Midbrain (tissue), 1 donor: ENCODE measurements at regions not wholly inside any gene's neighbourhood (a gene's known extent, or its start where the extent isn't known, plus 50 kb on each side); places are given as distances from the start of the nearest gene placed in this dataset.
"Not testable (repeated sequence)": the region's sequence is repeated elsewhere in the genome, so short reads cannot be mapped to it uniquely, and the experiment has no call there.

Experiments used
- DNase-seq: peaks from one replicate; lab custom pipeline; 2025; lab: John Stamatoyannopoulos, UW

DNA sequence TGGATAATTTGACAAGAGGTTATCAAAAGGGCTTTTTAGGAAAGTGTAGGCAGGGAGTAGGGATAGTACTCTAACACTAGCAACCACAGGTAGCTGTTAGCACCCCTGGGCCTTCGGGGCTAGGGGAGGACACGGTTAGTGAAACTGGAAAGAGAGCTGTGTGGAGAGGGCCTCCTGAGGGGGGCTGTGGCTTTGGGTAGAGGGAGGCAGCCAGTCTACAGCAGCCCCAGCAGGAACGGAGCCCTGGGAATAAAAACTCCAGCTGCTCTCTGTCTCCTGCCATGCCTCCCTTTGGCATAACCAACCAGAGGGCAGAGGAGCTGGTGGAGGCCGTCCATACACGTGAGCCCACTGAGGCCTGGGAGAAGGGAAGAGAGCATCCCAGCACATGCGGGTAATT, 223.2 kb downstream of the FOXD2 start:
- no peak for DNase-seq

DNA sequence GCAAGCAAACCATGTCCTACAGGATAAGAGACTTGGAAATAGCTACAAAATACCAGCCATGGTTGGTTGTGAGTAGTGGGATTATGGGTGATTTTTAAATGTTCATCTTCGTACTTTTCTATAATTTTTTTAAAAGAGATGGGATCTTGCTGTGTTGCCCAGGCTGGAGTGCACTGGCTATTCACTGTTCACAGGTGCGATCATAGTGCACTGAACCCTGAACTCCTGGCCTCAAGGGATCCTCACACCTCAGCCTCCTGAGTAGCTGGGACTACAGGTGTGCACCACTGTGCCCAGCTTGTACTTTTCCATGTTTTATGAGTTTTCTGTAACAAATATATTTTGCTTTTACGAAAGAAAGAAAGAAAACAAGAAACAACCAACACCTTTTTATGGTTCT, 224.2 kb downstream of the FOXD2 start:
- DNase-seq = no peak

DNA sequence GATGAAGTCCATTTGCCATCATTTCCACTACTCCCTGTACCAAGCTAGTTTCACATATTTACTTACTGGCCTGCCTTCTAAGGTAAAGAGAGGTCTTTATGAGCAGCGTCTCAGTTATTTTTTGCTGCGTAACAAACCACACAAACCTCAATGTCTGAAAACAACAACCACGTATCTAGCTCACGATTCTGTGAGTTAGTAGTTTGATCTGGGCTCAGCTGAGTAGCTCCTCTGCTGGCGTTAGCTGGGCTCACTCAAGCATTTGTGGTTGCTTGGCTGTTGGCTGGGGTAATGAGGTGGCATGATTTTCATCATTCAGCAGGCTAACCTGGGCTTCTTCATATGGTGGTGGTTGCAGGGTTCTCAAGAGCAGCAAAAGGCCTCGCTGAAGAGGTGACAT, 225.4 kb downstream of the FOXD2 start:
- no peak for DNase-seq

DNA sequence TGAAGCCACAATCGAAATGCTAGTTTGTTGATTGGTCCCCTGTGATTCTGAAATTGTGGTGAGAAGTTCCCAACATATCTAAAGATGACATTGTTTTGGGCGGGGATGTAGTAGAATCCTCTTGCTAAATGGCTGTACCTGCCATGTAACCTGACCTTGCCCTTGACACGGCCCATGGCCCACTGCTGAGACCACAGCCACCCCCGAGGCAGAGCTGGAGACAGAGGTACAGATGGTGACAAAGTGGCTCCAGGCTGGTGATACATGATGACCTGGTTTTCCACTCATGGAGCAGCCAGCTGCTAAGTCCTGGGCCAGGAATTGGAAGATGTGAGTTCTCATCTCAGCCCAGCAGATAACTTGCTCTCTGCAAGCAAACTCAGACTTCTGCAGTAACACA, 226.5 kb downstream of the FOXD2 start:
- DNase-seq = no peak

DNA sequence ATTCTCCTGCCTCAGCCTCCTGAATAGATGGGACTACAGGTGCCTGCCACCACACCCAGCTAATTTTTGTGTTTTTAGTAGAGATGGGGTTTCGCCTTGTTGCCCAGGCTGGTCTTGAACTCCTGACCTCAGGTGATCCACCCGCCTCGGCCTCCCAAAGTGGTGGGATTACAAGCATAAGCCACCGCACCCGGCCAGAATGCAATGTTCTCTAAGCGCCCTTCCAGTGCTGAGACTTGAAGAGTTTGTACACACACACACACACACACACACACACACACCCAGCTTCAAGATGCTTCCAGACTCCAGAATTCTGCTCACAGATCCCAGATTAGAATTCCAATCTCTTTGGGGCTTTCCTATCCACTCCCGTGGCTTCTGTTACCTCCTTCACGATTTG, 227.1 kb downstream of the FOXD2 start:
- not testable (repeated sequence) for DNase-seq

DNA sequence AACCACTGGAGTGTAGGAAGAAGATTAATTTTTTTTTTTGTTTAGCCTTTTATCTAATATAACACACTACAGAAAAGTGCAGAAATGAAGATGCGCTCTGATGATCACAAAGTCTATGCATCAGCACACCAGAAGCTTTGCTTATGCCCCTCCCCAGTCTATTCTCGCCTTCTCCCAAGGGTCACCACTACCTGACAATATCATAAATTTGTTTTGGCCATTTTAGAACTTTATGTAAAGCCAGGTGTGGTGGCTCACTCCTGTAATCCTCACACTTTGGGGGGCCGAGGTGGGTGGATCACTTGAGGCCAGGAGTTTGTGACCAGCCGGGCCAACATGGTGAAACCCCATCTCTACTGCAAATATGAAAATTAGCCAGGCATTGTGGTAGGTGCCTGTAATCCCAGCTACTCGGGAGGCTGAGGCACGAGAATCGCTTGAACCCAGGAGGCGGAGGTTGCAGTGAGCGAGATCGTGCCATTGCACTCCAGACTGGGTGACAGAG, 231.3 kb downstream of the FOXD2 start:
- DNase-seq = no peak

DNA sequence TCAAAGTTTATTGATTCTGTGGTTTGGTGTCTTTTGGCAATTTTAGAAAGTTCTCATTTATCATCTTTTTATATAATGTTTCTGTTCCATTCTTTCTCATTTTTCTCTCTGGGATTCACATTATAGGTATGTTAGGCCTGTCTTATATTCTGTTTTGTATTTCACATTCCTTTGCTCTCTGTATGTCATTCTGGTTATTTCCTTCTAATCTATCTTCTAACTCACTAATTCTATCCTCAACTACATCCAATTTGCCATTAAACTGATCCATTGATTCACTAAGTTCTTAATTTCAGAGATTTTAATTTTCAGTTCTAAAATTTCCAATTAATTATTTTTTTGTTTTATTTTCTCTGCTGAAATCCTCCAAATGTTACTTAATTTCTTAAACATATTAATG, 234.8 kb downstream of the FOXD2 start:
- no peak for DNase-seq

DNA sequence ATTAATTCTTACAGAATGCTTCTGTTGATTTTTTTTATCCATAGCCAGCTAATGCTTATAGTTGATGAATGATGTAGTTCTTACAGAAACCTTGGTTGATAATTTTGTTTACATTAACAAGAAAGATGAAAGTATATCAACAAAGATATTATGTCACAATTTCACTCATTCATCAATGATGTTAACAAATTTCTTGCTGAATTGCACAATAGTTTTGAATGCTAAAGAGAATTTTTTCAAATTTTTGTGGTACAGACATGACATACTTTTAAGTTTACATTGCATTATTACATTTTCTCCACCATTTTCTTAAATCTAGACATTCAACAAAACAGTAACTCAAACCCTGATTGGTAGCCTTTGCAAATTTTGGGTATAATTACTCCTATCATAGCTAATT, 236.3 kb downstream of the FOXD2 start:
- DNase-seq = no peak

DNA sequence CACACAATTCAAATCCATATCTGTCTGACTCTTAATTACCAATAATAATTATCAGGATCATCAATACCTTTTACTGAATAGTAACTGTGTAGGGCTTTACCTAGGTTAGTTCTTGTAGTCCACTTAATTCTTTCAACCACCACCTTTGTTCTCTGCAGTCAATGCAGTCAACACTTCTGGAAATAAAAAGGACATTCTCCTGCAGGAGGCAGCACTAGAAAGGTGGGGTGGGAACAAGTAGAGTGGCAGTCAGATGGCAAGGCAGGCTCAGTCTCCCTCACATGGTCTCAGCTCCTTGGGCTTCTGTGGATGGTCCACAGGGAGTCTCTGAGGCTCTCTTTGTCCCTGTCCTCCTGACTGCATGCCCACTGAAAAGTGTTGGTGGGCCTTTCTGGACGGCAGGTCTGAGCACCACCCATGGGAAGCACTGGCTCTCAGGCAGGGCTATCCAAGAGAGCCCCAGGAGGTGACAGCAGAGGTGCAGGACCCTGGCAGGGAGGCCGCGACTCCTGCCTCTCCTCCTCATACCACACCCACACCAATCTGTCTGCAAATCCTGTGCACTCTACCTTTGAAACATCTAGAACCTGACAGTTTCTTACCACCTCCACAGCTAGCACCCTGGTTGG, 237.3 kb downstream of the FOXD2 start:
- DNase-seq = no peak

DNA sequence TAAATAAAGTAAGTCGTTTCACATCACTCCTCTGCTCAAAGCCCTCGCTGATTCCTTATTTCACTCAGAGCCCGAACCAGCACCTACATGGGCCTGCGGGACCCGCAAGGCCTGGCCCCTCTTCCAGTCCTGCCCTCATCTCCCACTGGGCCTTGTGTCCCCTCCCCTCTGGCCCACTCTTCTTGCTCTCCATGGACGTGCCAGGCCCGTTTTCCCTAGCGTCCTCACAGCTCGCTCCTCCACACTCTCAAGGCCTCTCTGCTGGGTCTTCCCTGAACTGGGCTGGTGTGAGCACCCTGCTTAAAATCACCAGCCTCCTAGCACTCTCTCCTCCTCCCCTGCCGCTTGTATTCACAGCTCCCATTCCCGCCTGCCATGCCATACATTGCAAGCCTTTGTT, 237.9 kb downstream of the FOXD2 start:
- no peak for DNase-seq

DNA sequence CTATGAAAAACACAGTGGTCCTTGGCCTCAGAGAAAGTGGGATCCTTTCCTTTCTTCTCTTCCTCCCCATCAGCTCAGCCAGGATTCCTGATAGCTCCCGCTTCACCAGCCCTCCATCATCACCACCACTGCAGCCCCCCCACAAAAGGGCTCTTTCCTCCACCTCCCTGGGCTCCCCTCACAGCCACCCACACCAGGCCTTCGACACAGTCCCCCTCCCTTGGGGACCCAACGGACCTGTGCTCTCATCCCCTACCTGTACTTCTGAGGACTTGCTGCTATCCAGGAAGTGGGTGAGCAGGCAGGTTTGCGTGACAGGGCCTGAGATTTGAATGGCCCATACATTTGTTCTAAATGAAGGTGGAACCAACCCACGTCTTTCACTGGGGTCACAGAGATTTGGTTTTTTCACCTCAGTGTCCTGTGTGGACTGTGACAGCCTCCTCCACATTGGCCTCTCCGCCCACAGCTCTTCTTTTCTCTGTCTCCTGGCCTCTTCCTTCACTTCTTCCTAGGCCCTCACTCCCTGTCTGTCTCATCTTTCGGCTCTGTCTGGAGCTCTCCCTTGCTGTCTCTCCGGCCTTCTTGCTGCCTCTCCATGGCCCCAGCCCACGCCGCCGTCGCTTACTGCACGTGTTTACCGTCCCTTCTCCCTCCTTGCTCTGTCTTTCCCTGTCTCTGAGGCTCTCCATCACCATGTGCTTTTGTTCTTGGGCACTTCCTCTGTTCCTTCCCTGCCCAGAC, 238.6 kb downstream of the FOXD2 start:
- no peak for DNase-seq

DNA sequence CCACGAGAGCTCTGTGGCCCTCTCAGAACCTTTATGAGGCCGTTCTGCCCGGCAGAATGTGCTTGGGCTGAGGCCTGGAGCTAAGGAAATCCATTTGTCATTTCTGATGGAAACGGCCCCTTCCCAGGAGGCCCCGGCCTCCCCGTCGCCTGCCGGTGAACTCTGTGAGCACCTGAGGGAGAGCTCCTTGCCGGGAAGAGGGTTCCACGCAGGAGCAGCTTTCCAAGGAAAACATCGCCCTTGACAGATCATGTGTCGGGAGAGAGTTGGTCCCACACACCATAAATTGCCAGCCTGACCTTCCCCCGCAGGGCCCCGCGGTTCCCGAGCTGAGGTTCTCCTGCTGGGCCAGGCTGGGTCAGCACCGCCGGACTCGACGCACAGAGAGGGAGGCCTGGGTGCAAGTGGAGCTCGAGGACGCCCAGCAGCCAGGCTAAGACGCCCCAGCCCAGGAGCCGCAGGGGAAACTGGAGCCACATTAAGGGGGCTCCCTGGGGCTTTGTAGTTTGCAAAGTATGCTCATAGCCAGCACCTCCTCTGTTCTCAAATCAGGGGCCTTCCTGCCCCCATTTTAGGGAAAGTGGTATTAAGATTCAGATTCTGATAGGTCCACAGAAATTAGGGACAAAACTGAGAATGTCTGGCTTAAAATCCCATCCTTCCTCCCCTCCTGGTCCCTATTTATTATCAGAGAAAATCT, 239.5 kb downstream of the FOXD2 start:
- DNase-seq = no peak

DNA sequence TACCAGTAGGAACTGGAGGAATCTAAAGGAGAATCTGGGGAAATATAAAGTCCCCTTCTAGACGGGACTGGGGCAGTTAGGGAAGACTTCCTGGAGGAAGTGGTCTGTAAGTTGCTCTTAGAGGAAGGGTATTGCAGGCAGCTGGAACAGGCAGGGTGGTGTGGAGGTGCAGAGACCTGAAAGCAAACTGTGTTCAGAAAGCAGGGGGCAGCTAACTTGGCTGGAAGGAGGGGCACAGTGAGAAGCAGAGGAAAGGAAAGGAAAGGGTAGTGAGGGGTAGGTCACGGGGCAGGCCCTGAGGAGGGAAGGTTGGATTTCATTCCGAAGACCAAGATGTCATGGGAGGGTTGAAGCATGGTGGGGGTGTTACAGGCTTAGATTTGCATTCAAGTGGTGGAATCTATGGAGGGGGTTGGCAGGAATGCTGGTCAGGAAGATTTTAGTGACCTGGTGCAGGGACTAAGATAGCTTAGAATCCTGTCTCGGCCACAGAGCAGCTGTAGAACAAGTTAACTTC, 240.7 kb downstream of the FOXD2 start:
- no peak for DNase-seq

DNA sequence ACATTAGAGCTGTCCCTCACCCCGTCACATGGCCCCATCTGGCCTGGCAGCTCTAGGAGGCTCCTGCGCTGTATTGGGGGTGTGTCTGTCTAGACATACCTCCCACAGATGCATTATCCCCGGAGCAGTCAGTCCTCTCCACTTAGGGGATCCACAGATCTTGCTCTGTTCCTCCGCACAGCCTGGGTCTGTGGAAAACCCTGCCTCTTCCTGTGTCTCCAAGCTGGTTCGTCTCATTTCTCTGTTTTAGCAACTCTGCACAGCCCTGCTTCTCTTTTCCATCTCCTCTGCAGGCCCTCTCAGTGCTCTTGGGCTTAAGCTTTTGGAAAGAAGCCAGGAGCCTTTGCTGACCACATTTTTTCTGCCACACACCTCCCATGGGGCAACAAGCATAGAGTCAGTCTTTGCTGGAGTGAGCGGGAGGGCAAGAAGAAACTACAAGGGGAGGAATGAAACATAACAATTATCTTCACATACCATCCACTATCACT, 241.5 kb downstream of the FOXD2 start:
- no peak for DNase-seq

DNA sequence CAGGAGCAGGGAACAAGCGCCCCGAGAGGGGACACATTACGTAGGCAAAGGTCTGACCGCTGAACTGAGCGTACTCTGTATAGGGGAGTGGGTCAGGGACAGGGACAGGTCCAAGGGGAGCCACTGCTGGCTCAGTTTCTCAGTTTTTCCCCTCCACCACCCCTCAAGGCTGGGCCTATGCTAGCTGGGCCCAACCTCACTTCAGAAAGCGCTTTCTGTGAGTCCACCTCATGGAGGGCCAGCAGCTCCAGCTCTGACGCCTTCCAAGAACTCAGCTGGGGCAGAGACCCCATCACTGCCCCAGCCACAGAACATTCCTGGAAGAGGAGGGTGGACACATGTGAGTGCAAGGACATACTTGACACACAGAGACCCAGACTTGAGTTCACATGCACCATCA, 242.0 kb downstream of the FOXD2 start:
- DNase-seq = no peak

DNA sequence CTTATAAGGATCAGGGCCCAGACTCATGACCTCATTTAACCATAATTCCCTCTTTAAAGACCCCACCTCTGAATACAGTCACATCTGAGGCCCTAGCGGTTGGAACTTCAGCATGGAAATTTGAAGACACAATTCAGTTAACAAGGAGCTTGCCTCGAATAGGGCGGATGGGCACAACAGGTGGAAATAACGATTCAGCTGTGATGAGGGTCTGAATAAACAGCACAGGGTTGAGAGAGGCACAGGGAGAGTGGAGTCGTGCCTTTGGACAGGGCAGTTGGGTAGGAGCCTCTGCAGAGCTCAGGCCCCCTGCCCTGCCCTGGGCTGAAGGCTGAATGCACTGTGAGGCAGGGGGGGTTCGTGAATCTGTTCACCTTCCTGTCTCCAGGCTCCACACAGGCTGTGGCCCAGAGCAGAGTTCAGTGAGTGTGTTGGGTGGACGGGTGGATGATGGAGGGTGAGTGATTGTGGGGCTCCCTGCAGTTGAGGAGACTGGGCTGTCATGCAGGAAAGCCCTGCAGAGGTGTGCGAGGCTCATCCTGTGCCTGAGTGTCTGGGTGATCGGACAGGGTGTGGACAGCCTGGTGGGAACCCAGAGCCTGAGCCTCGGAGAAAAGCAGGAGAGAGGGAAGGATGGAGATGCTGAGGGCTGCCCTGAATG, 243.1 kb downstream of the FOXD2 start:
- DNase-seq = no peak

DNA sequence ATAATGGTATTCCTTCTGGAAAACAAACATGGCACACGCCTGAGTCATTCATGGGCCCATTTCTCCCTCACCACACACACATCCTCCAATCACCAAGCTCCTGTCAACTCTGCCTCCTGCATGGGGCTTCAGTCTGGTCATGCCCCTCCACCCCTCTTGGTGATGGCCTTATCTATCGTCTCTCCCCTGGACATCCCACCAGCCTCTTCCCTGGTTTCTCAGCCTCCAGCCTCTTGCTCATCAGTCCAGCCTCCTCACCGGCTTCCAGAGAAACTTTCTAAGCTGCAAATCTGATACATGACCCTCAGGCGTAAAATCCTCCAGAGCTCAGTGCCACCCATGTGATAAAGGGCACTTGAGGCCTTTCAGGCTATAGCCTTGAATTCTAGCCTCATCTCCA, 243.9 kb downstream of the FOXD2 start:
- no peak for DNase-seq

DNA sequence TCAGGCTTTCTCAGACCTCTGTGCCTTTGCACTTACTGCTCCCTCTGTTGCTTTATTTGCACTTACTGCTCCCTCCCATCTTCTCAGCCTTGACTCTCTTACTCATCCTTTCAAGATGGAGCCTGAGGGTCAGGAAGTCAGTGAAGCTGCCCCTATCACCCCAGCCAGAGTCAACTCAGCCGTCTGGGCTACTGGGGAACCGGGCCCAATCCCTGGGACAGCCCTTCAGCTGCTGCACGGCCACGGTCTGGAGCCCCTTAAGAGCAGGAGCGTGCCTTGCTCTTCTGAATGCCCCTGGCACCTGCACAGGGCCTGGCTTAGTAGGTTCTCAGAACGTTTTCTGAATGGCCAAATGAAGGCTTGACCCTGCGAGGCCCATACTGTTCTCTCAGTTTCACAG, 244.4 kb downstream of the FOXD2 start:
- DNase-seq = no peak

DNA sequence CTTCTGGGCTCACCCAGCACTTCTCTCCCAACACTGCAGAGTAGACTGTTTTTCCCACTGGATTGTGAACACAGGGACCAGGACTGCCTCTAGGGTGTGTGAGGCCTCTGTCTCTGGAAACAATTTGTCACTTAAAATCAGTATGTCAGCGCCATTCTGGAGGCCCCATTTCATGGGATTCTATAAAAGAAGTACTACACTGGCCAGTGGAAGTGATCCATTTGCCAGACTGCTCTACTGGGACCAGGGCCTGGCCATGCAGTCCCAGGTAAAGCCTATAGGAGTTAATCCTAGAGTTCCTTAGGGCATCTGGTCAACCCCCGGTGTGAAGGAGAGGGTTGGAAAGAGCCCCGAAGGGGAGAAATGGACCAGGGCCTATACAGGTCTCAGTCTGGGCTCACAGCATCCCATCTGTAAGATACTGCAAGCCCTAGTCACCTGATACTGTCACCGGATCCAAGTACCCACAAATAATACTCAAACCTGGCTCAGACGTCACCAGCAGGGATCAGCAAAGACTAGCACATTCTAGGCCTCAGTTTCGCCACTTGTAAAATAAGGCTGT, 245.0 kb downstream of the FOXD2 start:
- no peak for DNase-seq

DNA sequence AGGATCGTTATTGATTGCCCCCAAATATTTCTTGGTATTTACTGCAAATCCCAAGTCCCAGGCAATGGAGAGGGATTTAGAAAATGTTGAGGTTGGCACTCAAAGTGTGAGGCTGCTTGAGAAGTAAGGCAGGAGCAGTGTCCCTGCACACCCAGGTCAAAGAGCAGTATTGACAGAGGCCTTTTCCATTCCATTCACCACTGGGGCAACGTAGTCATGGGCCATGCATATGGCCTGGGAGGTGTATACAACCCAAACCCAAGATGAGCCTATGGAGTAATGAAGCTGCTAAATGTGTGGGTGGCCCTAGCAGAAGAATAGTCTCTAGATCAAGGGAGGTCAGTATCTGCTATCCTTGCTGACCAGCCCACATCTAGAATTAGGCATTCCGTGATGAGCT, 245.6 kb downstream of the FOXD2 start:
- no peak for DNase-seq

DNA sequence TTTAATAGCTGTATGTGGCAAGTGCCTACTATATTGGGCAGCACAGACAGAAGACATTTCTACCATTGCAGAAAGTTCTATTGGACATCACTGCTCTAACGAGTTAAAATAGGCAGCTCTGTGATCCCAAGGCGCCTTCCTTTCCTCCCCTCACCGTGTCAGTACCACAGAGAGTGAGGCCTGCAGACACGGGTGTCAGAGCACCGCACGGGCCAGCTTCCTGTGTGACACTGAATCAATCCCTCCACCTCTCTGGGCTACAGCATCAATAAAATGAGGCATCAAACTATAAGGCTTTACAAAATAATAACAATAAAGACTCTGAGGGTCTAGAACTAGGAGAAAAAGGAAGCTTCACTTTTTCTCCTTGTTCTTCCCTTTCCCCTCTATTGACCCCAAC, 246.7 kb downstream of the FOXD2 start:
- DNase-seq = no peak
